CD4-positive, alpha-beta T cell (primary cell): ENCODE measurements at regions not wholly inside any gene's neighbourhood (a gene's known extent, or its start where the extent isn't known, plus 50 kb on each side); places are given as distances from the start of the nearest gene placed in this dataset.

Experiments
- ATAC-seq: fragments of 200-7000 bp; cut with Tn5 transposase; one replicate; pipeline ENCODE4 v1.10.0; 2022; ENCODE audit warnings: mild to moderate bottlenecking; ENCODE audit not compliant: poor library complexity
- CTCF ChIA-PET: fragments of 350-600 bp; sonication (Branson Sonifier 250); formaldehyde crosslinking; loops from one replicate; lab custom pipeline; 2021; ENCODE audit warnings: antibody characterized with exemption, inconsistent platforms; lab: Charles Lee
- POLR2A ChIA-PET: fragments of 350-600 bp; sonication (Branson Sonifier 250); formaldehyde crosslinking; loops from one replicate; lab custom pipeline; 2021; ENCODE audit warnings: antibody characterized with exemption, inconsistent platforms; lab: Charles Lee
- DNase-seq, 14 experiments: peaks; one replicate each; pipeline ENCODE4 v3.0.0-alpha.2; 2013 to 2020; ENCODE audit warnings: mixed read lengths in 2 of 14
- H3K27ac ChIP-seq, 2 donors: one replicate each; pipeline versions ENCODE4 v1.5.1 to v1.7.0; 2013; ENCODE audit warnings: low read length in 2 of 2, low read depth in 1 of 2, mild to moderate bottlenecking in 1 of 2
- H3K27me3 ChIP-seq, 2 experiments: 1 replicate in 1 of 2; 2 replicates in 1 of 2; pipeline versions ENCODE4 v1.6.1 to v1.7.0; 2013; ENCODE audit warnings: low read length in 2 of 2, control low read depth in 1 of 2, mild to moderate bottlenecking in 1 of 2, moderate library complexity in 1 of 2; ENCODE audit not compliant: insufficient read depth in 2 of 2, control insufficient read depth in 1 of 2
- H3K36me3 ChIP-seq: one replicate; pipeline ENCODE4 v1.6.1; 2013; ENCODE audit warnings: low read length, control low read depth; ENCODE audit not compliant: insufficient read depth
- H3K4me1 ChIP-seq: one replicate; pipeline ENCODE4 v1.6.1; 2013; ENCODE audit warnings: low read length, control low read depth; ENCODE audit not compliant: insufficient read depth
- H3K4me3 ChIP-seq: one replicate; pipeline ENCODE4 v1.5.1; 2013; ENCODE audit warnings: mild to moderate bottlenecking, low read length, moderate library complexity
- H3K9me3 ChIP-seq, 2 experiments: 1 replicate in 1 of 2; 2 replicates in 1 of 2; pipeline versions ENCODE4 v1.6.1 to v1.7.0; 2013; ENCODE audit warnings: low read length in 2 of 2, mild to moderate bottlenecking in 2 of 2, control low read depth in 1 of 2, moderate library complexity in 1 of 2; ENCODE audit not compliant: control insufficient read depth in 1 of 2, insufficient read depth in 1 of 2
- H3K27ac Mint-ChIP-seq: one replicate; pipeline ENCODE4 v1.8.0; 2020; ENCODE audit warnings: mixed read lengths
- H3K27me3 Mint-ChIP-seq: one replicate; pipeline ENCODE4 v1.8.0; 2021; ENCODE audit warnings: mixed read lengths
- H3K36me3 Mint-ChIP-seq: one replicate; pipeline ENCODE4 v1.8.0; 2021; ENCODE audit warnings: low read depth, mixed read lengths
- H3K4me1 Mint-ChIP-seq: one replicate; pipeline ENCODE4 v1.8.0; 2021; ENCODE audit warnings: low read depth, mixed read lengths
- H3K4me3 Mint-ChIP-seq: one replicate; pipeline ENCODE4 v1.8.0; 2020; ENCODE audit warnings: mild to moderate bottlenecking, mixed read lengths
- H3K9me3 Mint-ChIP-seq: one replicate; pipeline ENCODE4 v1.8.0; 2020; ENCODE audit warnings: mixed read lengths
- CTCF ChIP-seq: fragments of 200-600 bp; IDR thresholded peaks from one replicate; pipeline ENCODE4 v1.8.0; 2022; ENCODE audit warnings: antibody characterized with exemption, mild to moderate bottlenecking
- intact Hi-C, 2 experiments: fragments of 100-400 bp; cut with DNase I in 1 of 2; cut with micrococcal nuclease in 1 of 2; formaldehyde crosslinking; loops; one replicate each; pipeline versions ENCODE4 v1.15.1 to v1.9.0; 2023 to 2025; cut with DNase I, micrococcal nuclease

- peaks cover 12% of the 10 kb centered on the region for H3K9me3 Mint-ChIP-seq
- intact Hi-C loops = no loop called here
- Histone ChIP-seq H3K36me3 (no peaks in the 10 kb centered on the region), H3K27ac (no peak overlapping the region), H3K27me3 (no peaks in the 10 kb centered on the region), H3K4me1 (no peaks in the 10 kb centered on the region), H3K4me3 (no peak overlapping the region), H3K9me3 (peaks cover 11 to 13% of the 10 kb centered on the region in 2 experiments)
- no peak for DNase-seq
- no peak for TF ChIP-seq CTCF
- no peaks in the 10 kb centered on the region for H3K27me3 Mint-ChIP-seq
- ATAC-seq = no peak
- CTCF ChIA-PET = no interaction called here
- POLR2A ChIA-PET = no interaction called here
- no peaks in the 10 kb centered on the region for H3K4me1 Mint-ChIP-seq
- no peak overlapping the region for H3K27ac Mint-ChIP-seq
- H3K36me3 Mint-ChIP-seq = no peaks in the 10 kb centered on the region
- no peak overlapping the region for H3K4me3 Mint-ChIP-seq
Observed at GRCh38 chr5:136600306-136600705, 235.0 kb upstream of the TRPC7 start.

GRCh38 chr5:136598802-136599404 is 233.6 kb upstream of the TRPC7 start:
- no peak for DNase-seq
- no peak overlapping the region for H3K4me3 Mint-ChIP-seq
- H3K9me3 Mint-ChIP-seq = peaks cover 12% of the 10 kb centered on the region

GRCh38 chr5:136594416-136594815 is 229.1 kb upstream of the TRPC7 start:
- no peak overlapping the region for H3K27ac ChIP-seq
- Mint-ChIP-seq H3K36me3 (no peaks in the 10 kb centered on the region), H3K27me3 (no peaks in the 10 kb centered on the region), H3K9me3 (peaks cover 7% of the 10 kb centered on the region), H3K4me1 (no peaks in the 10 kb centered on the region), H3K4me3 (no peak overlapping the region), H3K27ac (no peak overlapping the region)
- no peaks in the 10 kb centered on the region for H3K4me1 ChIP-seq
- H3K9me3 ChIP-seq = no peaks in the 10 kb centered on the region
- intact Hi-C loops = no loop called here
- H3K36me3 ChIP-seq = no peaks in the 10 kb centered on the region
- no peak for TF ChIP-seq CTCF
- ChIA-PET CTCF (no interaction called here), POLR2A (no interaction called here)
- ATAC-seq (no peak), DNase-seq (no peak)
- H3K4me3 ChIP-seq = no peak overlapping the region
- H3K27me3 ChIP-seq = no peaks in the 10 kb centered on the region

More at GRCh38 chr5:136598802-136599404, 233.6 kb upstream of the TRPC7 start:
- no peak for ATAC-seq
- Histone ChIP-seq H3K4me3 (no peak overlapping the region), H3K36me3 (no peaks in the 10 kb centered on the region), H3K4me1 (no peaks in the 10 kb centered on the region), H3K9me3 (peaks cover 11 to 13% of the 10 kb centered on the region in 2 experiments), H3K27ac (no peak overlapping the region), H3K27me3 (no peaks in the 10 kb centered on the region)
- no peak overlapping the region for H3K27ac Mint-ChIP-seq
- ChIA-PET POLR2A (no interaction called here), CTCF (no interaction called here)
- TF ChIP-seq CTCF = no peak
- H3K36me3 Mint-ChIP-seq = no peaks in the 10 kb centered on the region
- no peaks in the 10 kb centered on the region for H3K4me1 Mint-ChIP-seq
- no peaks in the 10 kb centered on the region for H3K27me3 Mint-ChIP-seq
- intact Hi-C loops = no loop called here
